ENCODE measurements at regions not wholly inside any gene's neighbourhood (a gene's known extent, or its start where the extent isn't known, plus 50 kb on each side); places are given as distances from the start of the nearest gene placed in this dataset.

GRCh38 chr10:36704124-36704523 lies 421.3 kb upstream of the ANKRD30A start:
- TF ChIP-seq POLR2A (IDR thresholded peaks at IDR 0.05): no peak
- TF ChIP-seq CTCF (IDR thresholded peaks at IDR 0.05): no peak
